ENCODE measurements at regions not wholly inside any gene's neighbourhood (a gene's known extent, or its start where the extent isn't known, plus 50 kb on each side); places are given as distances from the start of the nearest gene placed in this dataset.

DNA sequence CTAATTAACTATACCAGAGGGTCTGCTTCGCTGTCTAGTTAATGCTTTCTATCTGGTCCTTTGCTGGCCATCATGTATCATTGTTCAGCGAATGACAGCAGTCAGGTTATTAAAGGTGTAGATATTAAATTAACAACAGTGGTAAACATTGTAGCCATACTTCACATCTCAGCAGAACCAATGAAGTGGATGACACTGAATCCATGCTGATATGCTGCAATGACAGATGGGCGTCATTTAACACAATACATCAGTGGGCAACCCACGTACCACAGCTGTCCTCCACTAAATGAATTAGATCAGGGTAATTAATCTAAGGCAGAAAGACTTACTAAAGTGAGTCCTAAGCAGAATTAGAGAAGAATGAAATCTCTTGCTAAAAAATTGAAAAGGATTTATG, 767.2 kb downstream of the NXPH1 start:
- TF ChIP-seq POLR2A (IDR thresholded peaks at IDR 0.05) = no peak
- TF ChIP-seq, protein P1, sequence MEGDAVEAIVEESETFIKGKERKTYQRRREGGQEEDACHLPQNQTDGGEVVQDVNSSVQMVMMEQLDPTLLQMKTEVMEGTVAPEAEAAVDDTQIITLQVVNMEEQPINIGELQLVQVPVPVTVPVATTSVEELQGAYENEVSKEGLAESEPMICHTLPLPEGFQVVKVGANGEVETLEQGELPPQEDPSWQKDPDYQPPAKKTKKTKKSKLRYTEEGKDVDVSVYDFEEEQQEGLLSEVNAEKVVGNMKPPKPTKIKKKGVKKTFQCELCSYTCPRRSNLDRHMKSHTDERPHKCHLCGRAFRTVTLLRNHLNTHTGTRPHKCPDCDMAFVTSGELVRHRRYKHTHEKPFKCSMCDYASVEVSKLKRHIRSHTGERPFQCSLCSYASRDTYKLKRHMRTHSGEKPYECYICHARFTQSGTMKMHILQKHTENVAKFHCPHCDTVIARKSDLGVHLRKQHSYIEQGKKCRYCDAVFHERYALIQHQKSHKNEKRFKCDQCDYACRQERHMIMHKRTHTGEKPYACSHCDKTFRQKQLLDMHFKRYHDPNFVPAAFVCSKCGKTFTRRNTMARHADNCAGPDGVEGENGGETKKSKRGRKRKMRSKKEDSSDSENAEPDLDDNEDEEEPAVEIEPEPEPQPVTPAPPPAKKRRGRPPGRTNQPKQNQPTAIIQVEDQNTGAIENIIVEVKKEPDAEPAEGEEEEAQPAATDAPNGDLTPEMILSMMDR (IDR thresholded peaks at IDR 0.05) = no peak
